GM12878 (cell line): ENCODE measurements at regions not wholly inside any gene's neighbourhood (a gene's known extent, or its start where the extent isn't known, plus 50 kb on each side); places are given as distances from the start of the nearest gene placed in this dataset.

Source experiments
- BHLHE40 ChIP-seq, 2 experiments: fragments of 450-650 bp in 1 of 2; IDR thresholded peaks; 2 replicates each; pipeline ENCODE4 v1.6.1; 2011 to 2017; ENCODE audit warnings: low read depth in 2 of 2, borderline replicate concordance in 1 of 2, improper control_type of control experiment in 1 of 2, low read length in 1 of 2, mild to moderate bottlenecking in 1 of 2
- CEBPB ChIP-seq, 2 experiments: fragments of 150-350 bp in 1 of 2; IDR thresholded peaks; 2 replicates each; pipeline ENCODE4 v1.6.1; 2012 to 2014; ENCODE audit warnings: low read depth in 2 of 2, low read length in 2 of 2, borderline replicate concordance in 1 of 2, inconsistent platforms in 1 of 2
- CREM ChIP-seq: IDR thresholded peaks from 2 replicates; pipeline ENCODE4 v1.6.1; 2014; ENCODE audit warnings: antibody characterized with exemption, low read depth
- CUX1 ChIP-seq: IDR thresholded peaks from 2 replicates; pipeline ENCODE4 v1.6.1; 2012; ENCODE audit warnings: improper control_type of control experiment, low read depth, low read length; ENCODE audit not compliant: insufficient replicate concordance
- DPF2 ChIP-seq: fragments of 450-650 bp; IDR thresholded peaks from 2 replicates; pipeline ENCODE4 v1.6.1; 2017; ENCODE audit warnings: mild to moderate bottlenecking
- EGR1 ChIP-seq, 2 experiments: IDR thresholded peaks; 1 replicate in 1 of 2; 2 replicates in 1 of 2; pipeline ENCODE4 v1.6.1; 2011 to 2012; ENCODE audit warnings: low read depth in 2 of 2, low read length in 2 of 2, borderline replicate concordance in 1 of 2, mild to moderate bottlenecking in 1 of 2, moderate library complexity in 1 of 2
- MXI1 ChIP-seq: fragments of 150-350 bp; IDR thresholded peaks from 2 replicates; pipeline ENCODE4 v1.6.1; 2011; ENCODE audit warnings: low read depth, mild to moderate bottlenecking, inconsistent platforms, low read length, improper control_type of control experiment
- NFXL1 ChIP-seq: fragments of 450-650 bp; IDR thresholded peaks from 2 replicates; pipeline ENCODE4 v1.6.1; 2017; ENCODE audit warnings: antibody characterized with exemption, mild to moderate bottlenecking, borderline replicate concordance
- REST ChIP-seq: IDR thresholded peaks from 2 replicates; pipeline ENCODE4 v1.6.1; 2012; ENCODE audit warnings: mild to moderate bottlenecking, low read depth, low read length
- SUZ12 ChIP-seq: fragments of 200-600 bp; sonication (generic); IDR thresholded peaks from one replicate; pipeline ENCODE4 v1.6.1; 2018; ENCODE audit warnings: antibody characterized with exemption, mild to moderate bottlenecking; ENCODE audit not compliant: unreplicated experiment

DNA sequence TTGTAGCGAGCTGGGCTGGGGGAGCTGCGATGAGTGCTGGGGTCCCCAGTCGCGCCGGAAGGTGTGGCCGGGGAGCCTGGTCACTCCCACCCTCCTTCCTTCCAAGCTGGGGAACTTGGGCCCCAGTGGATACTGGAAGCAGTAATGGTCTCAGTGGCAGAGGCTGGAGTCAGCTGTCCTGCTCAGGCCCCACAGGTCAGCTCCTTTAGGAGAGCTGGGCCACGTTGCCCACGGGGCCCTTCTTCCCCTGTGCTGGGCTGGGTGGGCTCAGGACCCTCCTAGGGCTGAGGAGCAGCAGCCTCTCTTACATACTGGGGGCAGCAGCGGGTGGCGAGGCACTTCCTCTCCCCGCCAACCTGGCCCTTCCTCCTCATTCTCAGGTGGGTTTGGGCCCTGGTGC is 200.6 kb upstream of the MKI67 start (continued):
- TF ChIP-seq REST = no peak
- TF ChIP-seq SUZ12 = no peak
- TF ChIP-seq BHLHE40 (IDR thresholded peaks at IDR 0.05; ENCODE audit: borderline replicate concordance in 1 of 2, low read depth in 2 of 2, low read length in 1 of 2) = no peak
- TF ChIP-seq MXI1 = no peak
- no peak for TF ChIP-seq CUX1
- no peak for TF ChIP-seq EGR1 (IDR thresholded peaks at IDR 0.05; ENCODE audit: borderline replicate concordance in 1 of 2, low read depth in 2 of 2, low read length in 2 of 2)
- TF ChIP-seq CEBPB (IDR thresholded peaks at IDR 0.05; ENCODE audit: borderline replicate concordance in 1 of 2, low read depth in 2 of 2, low read length in 2 of 2) = no peak
- no peak for TF ChIP-seq NFXL1
- no peak for TF ChIP-seq DPF2
- no peak for TF ChIP-seq CREM
